Thyroid gland (tissue), 4 donors: ENCODE measurements at regions not wholly inside any gene's neighbourhood (a gene's known extent, or its start where the extent isn't known, plus 50 kb on each side); places are given as distances from the start of the nearest gene placed in this dataset.

Source experiments
- POLR2A ChIP-seq, 2 donors: fragments of 450-650 bp; IDR thresholded peaks; one replicate each; pipeline ENCODE4 v1.6.1; 2017; ENCODE audit warnings: antibody characterized with exemption in 2 of 2, mild to moderate bottlenecking in 2 of 2, moderate library complexity in 1 of 2
- TF ChIP-seq, protein P1 (sequence below), 6 experiments: fragments of 200-600 bp in 3 of 6; fragments of 450-650 bp in 3 of 6; sonication (generic) in 3 of 6; IDR thresholded peaks; one replicate each; pipeline ENCODE4 v1.5.1; 2016 to 2019; ENCODE audit warnings: antibody characterized with exemption in 6 of 6, mild to moderate bottlenecking in 2 of 6, inconsistent platforms in 1 of 6, moderate library complexity in 1 of 6

GRCh38 chr1:235021815-235022214 is 106.8 kb downstream of the TOMM20 start:
- TF ChIP-seq, protein P1, sequence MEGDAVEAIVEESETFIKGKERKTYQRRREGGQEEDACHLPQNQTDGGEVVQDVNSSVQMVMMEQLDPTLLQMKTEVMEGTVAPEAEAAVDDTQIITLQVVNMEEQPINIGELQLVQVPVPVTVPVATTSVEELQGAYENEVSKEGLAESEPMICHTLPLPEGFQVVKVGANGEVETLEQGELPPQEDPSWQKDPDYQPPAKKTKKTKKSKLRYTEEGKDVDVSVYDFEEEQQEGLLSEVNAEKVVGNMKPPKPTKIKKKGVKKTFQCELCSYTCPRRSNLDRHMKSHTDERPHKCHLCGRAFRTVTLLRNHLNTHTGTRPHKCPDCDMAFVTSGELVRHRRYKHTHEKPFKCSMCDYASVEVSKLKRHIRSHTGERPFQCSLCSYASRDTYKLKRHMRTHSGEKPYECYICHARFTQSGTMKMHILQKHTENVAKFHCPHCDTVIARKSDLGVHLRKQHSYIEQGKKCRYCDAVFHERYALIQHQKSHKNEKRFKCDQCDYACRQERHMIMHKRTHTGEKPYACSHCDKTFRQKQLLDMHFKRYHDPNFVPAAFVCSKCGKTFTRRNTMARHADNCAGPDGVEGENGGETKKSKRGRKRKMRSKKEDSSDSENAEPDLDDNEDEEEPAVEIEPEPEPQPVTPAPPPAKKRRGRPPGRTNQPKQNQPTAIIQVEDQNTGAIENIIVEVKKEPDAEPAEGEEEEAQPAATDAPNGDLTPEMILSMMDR (IDR thresholded peaks at IDR 0.05): no peak
- no peak for TF ChIP-seq POLR2A (IDR thresholded peaks at IDR 0.05)
